Gastroesophageal sphincter (tissue), 4 donors: ENCODE measurements at regions not wholly inside any gene's neighbourhood (a gene's known extent, or its start where the extent isn't known, plus 50 kb on each side); places are given as distances from the start of the nearest gene placed in this dataset.

Experiments
- ATAC-seq: fragments of 150-250 bp; one replicate; pipeline ENCODE4 v1.9.1; 2016; ENCODE audit warnings: mild to moderate bottlenecking, moderate library complexity
- H3K27ac ChIP-seq, 4 donors: fragments of 200-600 bp; sonication (generic) in 3 of 4; 1 replicate in 3 of 4; 2 replicates in 1 of 4; pipeline ENCODE4 v1.5.1; 2016 to 2019
- H3K27me3 ChIP-seq: fragments of 200-600 bp; sonication (generic); one replicate; pipeline ENCODE4 v1.5.1; 2019
- H3K36me3 ChIP-seq, 2 donors: fragments of 200-600 bp; sonication (generic); one replicate each; pipeline ENCODE4 v1.5.1; 2019; ENCODE audit warnings: control low read depth in 1 of 2
- H3K4me1 ChIP-seq, 3 donors: fragments of 200-600 bp; sonication (generic); 1 replicate in 2 of 3; 2 replicates in 1 of 3; pipeline ENCODE4 v1.5.1; 2016 to 2019; ENCODE audit warnings: control low read depth in 2 of 3
- H3K4me3 ChIP-seq, 2 donors: fragments of 200-600 bp; sonication (generic); one replicate each; pipeline ENCODE4 v1.5.1; 2019; ENCODE audit warnings: mild to moderate bottlenecking in 1 of 2, moderate library complexity in 1 of 2
- H3K9me3 ChIP-seq, 3 donors: fragments of 200-600 bp; sonication (generic); one replicate each; pipeline ENCODE4 v1.5.1; 2017 to 2019; ENCODE audit warnings: control low read depth in 2 of 3
- EP300 ChIP-seq: sonication (generic); formaldehyde crosslinking; IDR thresholded peaks from one replicate; pipeline ENCODE4 v1.6.1; 2017; ENCODE audit warnings: antibody characterized with exemption, mild to moderate bottlenecking
- POLR2A ChIP-seq, 2 donors: fragments of 450-650 bp; IDR thresholded peaks; one replicate each; pipeline ENCODE4 v1.6.1; 2017; ENCODE audit warnings: antibody characterized with exemption in 2 of 2, mild to moderate bottlenecking in 2 of 2, moderate library complexity in 1 of 2
- POLR2AphosphoS5 ChIP-seq: sonication (generic); formaldehyde crosslinking; IDR thresholded peaks from one replicate; pipeline ENCODE4 v1.6.1; 2017; ENCODE audit warnings: antibody characterized with exemption
- WGBS, 2 donors: methylation state at CpG; one replicate each; pipeline ENCODE4 v1.1.5; 2018; ENCODE audit warnings: low coverage in 1 of 2; 5-methylcytosine and 5-hydroxymethylcytosine counted together
- TF ChIP-seq, protein P1 (sequence below), 4 experiments: fragments of 200-600 bp in 2 of 4; fragments of 450-650 bp in 2 of 4; sonication (generic) in 1 of 4; IDR thresholded peaks; one replicate each; pipeline ENCODE4 v1.5.1; 2017 to 2019; ENCODE audit warnings: antibody characterized with exemption in 4 of 4, mild to moderate bottlenecking in 2 of 4, moderate library complexity in 2 of 4

DNA sequence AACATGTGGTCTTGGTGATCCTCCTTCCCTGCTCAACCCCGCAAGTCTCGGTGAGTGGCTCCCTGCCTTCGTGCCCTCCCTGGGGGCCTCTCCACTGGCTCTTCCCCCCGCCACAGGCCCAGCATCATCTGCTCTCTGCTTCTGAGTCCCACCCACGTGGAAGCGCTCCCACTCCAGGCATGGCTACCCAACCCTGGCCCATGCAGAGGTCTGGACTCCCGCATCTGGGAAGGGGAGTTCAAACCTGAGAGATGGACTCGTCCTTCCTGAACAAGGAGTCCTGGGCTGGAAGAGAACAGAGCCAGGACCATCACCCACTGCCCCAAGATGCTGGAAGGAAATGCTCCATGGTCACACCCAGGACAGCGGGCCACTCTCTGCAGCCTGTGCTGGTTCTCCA is 90.8 kb downstream of the DHCR7 start:
- no peak overlapping the region for H3K27ac ChIP-seq
- H3K9me3 ChIP-seq, result no peaks in the 10 kb centered on the region
- no peaks in the 10 kb centered on the region for H3K4me1 ChIP-seq
- no peak overlapping the region for H3K4me3 ChIP-seq
- H3K36me3 ChIP-seq, result no peaks in the 10 kb centered on the region
- ATAC-seq, result no peak
- TF ChIP-seq EP300 (no peak), POLR2AphosphoS5 (no peak), POLR2A (IDR thresholded peaks at IDR 0.05) (no peak)
- TF ChIP-seq, protein P1, sequence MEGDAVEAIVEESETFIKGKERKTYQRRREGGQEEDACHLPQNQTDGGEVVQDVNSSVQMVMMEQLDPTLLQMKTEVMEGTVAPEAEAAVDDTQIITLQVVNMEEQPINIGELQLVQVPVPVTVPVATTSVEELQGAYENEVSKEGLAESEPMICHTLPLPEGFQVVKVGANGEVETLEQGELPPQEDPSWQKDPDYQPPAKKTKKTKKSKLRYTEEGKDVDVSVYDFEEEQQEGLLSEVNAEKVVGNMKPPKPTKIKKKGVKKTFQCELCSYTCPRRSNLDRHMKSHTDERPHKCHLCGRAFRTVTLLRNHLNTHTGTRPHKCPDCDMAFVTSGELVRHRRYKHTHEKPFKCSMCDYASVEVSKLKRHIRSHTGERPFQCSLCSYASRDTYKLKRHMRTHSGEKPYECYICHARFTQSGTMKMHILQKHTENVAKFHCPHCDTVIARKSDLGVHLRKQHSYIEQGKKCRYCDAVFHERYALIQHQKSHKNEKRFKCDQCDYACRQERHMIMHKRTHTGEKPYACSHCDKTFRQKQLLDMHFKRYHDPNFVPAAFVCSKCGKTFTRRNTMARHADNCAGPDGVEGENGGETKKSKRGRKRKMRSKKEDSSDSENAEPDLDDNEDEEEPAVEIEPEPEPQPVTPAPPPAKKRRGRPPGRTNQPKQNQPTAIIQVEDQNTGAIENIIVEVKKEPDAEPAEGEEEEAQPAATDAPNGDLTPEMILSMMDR (IDR thresholded peaks at IDR 0.05), result no peak
- peaks cover 38% of the 10 kb centered on the region for H3K27me3 ChIP-seq
- 80% methylated on average over 1 of the region's 9 CpGs; no CpG with 5 or more reads in 1 of the 2 donors for WGBS, 2 donors

- Histone ChIP-seq H3K27me3 (peaks cover 42% of the 10 kb centered on the region), H3K9me3 (no peaks in the 10 kb centered on the region), H3K36me3 (no peaks in the 10 kb centered on the region), H3K27ac (no peak overlapping the region), H3K4me1 (no peaks in the 10 kb centered on the region), H3K4me3 (no peak overlapping the region)
- no CpG with 5 or more reads among the region's 6 CpGs for WGBS, 2 donors
- ATAC-seq, result no peak
- TF ChIP-seq POLR2AphosphoS5 (no peak), EP300 (no peak), POLR2A (IDR thresholded peaks at IDR 0.05) (no peak)
- TF ChIP-seq, protein P1 (IDR thresholded peaks at IDR 0.05), result no peak
These were observed 91.3 kb downstream of the DHCR7 start for GRCh38 chr11:71356904-71357303.

DNA sequence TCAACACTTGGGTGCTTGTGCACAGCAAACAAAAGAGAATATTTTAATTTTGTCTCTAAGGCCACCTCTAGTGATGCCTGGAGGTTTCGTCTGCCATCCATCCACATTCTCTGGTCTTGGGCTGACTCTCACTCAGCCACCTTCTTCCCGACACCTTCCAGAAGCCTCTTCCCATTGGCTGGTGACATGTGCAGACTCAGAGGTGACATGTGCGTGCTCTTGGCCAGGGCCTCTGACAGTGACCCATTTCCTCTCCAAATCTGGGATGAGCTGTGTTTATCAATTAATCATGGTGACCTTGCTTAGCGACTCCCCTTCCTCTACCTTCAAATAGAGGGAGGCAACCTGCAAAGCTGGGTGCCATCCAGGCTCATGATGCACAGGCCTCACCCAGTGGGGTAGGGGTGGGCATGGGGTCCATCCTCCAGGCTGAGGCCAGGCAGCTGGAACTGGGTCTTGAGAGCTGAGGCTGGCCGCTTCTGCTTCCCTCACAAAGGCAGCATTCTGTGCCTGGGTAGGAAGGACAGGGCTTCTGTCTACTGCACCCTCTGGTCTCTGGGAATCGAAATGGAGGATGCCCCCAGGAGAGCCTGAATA is 91.8 kb downstream of the DHCR7 start:
- Histone ChIP-seq H3K27ac (no peak overlapping the region), H3K36me3 (no peaks in the 10 kb centered on the region), H3K4me3 (no peak overlapping the region), H3K27me3 (peaks cover 42% of the 10 kb centered on the region), H3K9me3 (no peaks in the 10 kb centered on the region), H3K4me1 (no peaks in the 10 kb centered on the region)
- 83 to 87% methylated on average over 1 to 3 of the region's 6 CpGs for WGBS, 2 donors
- no peak for ATAC-seq
- TF ChIP-seq POLR2A (IDR thresholded peaks at IDR 0.05), result no peak
- TF ChIP-seq POLR2AphosphoS5, result no peak
- TF ChIP-seq, protein P1 (IDR thresholded peaks at IDR 0.05), result no peak
- TF ChIP-seq EP300, result no peak

DNA sequence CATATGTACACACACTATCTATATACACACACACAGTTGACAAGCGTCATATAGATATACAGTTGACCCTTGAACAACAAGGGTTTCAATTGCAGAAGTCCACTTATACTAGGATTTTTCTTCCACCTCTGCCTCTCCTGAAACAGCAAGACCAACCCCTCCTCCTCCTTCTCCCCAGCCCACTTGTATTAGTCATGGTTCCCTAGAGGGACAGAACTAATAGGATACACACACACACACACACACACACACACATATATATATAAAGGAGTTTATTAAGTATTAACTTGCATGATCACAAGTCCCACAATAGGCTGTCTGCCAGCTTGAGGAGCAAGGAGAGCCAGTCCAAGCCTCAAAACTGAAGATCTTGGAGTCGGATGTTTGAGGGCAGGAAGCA is 92.9 kb downstream of the DHCR7 start:
- no peak for ATAC-seq
- Histone ChIP-seq H3K4me3 (no peak overlapping the region), H3K27ac (no peak overlapping the region), H3K4me1 (no peaks in the 10 kb centered on the region), H3K36me3 (no peaks in the 10 kb centered on the region), H3K27me3 (peaks cover 42% of the 10 kb centered on the region), H3K9me3 (no peaks in the 10 kb centered on the region)
- 69 to 75% methylated on average over 1 to 2 of the region's 2 CpGs for WGBS, 2 donors
- TF ChIP-seq POLR2AphosphoS5 (no peak), POLR2A (IDR thresholded peaks at IDR 0.05) (no peak), EP300 (no peak)
- TF ChIP-seq, protein P1 (IDR thresholded peaks at IDR 0.05), result no peak

DNA sequence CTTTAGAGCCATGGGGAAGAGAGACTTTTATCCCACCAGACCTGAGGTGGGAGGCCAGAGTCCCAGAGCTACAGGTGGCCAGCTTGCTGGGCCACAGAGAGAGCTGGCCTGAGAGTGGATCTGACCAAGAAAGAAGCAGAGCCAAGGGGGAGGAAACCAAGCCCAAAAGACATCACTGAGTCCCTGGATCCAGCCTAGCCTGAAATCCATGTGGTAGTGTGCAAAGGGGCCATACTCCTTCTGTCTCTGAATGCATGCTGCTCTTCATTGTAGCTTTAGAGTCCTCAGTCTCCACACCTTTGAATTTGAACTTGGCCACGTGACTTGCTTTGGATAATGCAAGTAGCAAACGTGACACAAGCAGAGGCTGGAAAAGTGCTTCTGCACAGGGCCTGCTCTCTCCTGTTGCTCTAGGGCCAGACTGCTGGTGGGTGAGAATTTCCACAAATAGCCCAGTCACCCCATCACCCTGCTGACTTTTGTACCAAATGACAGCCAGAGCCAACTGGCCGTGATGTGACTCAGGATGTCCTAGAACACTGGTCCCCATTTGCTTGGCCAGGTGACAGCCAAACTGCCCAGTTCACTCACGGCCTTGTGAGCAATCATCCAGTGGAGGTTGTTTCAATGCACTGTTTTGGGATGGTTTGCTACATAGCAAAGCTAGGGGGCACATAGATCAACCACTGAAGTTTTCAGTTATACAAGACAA is 93.6 kb downstream of the DHCR7 start:
- no peak for TF ChIP-seq POLR2A (IDR thresholded peaks at IDR 0.05)
- TF ChIP-seq, protein P1 (IDR thresholded peaks at IDR 0.05), result no peak
- TF ChIP-seq POLR2AphosphoS5, result no peak
- TF ChIP-seq EP300, result no peak
- Histone ChIP-seq H3K4me3 (no peak overlapping the region), H3K9me3 (no peaks in the 10 kb centered on the region), H3K4me1 (no peaks in the 10 kb centered on the region), H3K36me3 (no peaks in the 10 kb centered on the region), H3K27ac (no peak overlapping the region), H3K27me3 (peaks cover 42% of the 10 kb centered on the region)
- 100% methylated on average over 1 of the region's 4 CpGs for WGBS, 2 donors
- no peak for ATAC-seq
